ENCODE measurements at regions not wholly inside any gene's neighbourhood (a gene's known extent, or its start where the extent isn't known, plus 50 kb on each side); places are given as distances from the start of the nearest gene placed in this dataset.
"Not testable (repeated sequence)": the region's sequence is repeated elsewhere in the genome, so short reads cannot be mapped to it uniquely, and the experiment has no call there.

- DNase-seq (ENCODE audit: low spot score) = no peak
- FAIRE-seq = no peak
Observed at GRCh38 chrX:88828011-88828410, 81.0 kb downstream of the CPXCR1 start.

DNA sequence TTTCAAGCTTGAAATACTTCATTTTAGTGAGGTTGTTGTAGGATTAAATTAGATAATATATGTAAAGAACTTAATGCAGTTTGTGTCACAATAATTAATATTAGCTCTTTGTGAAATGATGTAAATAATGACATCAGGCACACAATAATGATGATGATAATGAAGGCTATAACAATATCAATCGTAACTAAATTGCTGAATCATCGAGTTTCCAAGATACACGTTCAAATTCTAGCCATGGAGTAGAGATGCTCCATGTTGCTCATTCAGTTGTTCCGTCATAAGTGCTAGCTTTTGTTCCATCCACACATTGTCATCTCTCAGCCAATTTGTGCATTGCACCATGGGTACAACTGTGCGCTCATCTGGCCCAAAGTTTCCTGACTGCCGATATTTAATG lies 83.1 kb downstream of the CPXCR1 start:
- FAIRE-seq (no peak), DNase-seq (ENCODE audit: low spot score) (no peak)

DNA sequence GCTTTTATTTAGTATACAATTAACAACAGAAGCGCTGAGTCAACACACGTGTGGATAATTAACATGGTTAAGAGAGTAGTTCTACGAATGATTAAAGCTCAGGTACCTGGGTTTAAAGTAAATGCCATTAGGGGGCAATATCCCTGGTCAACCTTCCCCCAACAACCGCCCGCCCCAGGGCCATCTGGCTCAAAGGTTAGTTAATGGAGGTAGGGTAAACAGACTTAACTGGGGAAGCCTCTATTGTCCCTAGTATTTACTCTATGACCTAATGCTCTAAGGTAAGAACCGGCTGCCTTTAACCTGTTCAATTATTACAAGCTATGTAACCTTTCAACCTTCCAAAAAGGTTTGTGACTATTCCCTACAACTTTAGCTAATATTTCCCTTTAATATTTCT lies 90.7 kb downstream of the CPXCR1 start:
- not testable (repeated sequence) for FAIRE-seq; DNase-seq (ENCODE audit: low spot score)

DNA sequence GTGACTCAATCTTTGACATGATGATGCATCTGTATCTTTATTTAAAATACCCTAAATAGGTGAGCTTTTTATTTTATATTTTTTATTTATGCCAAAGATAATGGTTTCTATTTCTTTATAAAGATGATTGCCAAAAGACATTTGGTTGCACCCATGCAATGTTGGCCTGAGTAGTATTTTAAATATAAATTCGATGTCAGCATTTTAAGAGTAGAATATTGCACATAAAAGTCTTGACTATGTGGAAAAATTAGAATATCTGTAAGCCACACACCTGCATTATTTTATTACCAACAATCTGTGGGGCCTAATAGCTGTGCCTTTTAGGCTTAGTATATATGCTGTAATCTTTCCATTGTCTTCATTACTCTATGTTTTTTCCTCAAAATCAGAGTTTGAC lies 91.4 kb downstream of the CPXCR1 start:
- FAIRE-seq (no peak), DNase-seq (ENCODE audit: low spot score) (no peak)

GRCh38 chrX:88843841-88844240 lies 96.8 kb downstream of the CPXCR1 start:
- DNase-seq (ENCODE audit: low spot score); FAIRE-seq: not testable (repeated sequence)

DNA sequence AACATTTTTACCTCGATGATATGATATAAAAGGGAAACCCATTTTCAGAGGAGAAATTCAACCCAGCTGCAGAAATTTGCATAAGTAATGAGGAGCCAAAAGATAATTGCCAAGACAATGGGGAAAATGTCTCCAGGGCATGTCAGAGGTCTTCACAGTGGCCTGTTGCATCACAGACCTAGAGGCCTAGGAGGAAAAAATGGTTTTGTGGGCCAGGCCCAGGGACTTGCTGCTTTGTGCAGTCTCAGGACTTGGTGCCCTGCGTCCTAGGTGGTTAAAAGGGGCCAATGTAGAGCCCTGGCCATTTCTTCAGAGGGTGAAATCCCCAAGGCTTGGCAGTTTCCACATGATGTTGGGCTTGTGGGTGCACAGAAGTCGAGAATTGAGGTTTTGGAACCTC lies 106.9 kb downstream of the CPXCR1 start:
- no peak for FAIRE-seq

GRCh38 chrX:88863726-88864125 lies 116.7 kb downstream of the CPXCR1 start:
- FAIRE-seq (no peak), DNase-seq (ENCODE audit: low spot score) (no peak)

More for the DNA sequence above, 106.9 kb downstream of the CPXCR1 start:
- no peak for DNase-seq (ENCODE audit: low spot score)

GRCh38 chrX:88865634-88866033 lies 118.6 kb downstream of the CPXCR1 start:
- FAIRE-seq (no peak), DNase-seq (ENCODE audit: low spot score) (no peak)

DNA sequence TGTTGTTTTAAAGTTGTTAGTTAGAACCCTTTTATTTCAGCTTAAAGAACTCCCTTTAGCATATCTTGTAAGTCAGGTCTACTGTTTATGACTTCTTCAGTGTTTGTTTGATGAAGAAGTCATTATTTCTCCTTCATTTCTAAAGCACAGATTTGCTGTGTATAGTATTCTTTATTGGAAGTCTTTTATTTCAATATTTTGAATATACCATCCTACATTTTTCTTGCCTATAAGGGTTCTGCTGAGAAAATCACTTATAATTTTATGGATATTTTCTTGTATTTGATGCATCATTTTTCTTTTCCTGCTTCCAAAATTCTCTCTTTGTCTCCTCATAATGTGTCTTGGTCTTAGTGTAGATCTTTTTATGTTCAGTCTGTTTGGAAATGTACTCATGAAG lies 134.5 kb downstream of the CPXCR1 start:
- DNase-seq (ENCODE audit: low spot score) (no peak), FAIRE-seq (no peak)

DNA sequence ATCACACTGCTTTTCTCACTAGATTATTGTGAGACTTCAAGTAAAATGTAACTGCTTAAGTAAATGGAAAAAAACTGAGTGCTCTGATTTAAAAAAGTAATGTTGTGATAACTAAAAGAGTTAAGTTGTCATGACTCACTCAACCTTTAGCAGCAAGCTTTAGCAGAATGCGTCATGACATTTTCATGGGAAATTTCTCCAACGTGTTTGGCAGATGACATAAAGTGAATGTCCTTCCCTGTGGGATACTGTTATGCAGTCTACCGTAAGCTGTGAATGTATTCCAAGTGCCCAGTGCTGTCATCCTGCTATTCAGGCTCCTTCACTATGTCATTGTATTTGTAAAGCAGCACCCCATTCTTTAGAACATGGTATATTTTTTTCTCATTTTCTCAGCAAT lies 136.2 kb downstream of the CPXCR1 start:
- DNase-seq (ENCODE audit: low spot score) = peak; percentile 4

DNA sequence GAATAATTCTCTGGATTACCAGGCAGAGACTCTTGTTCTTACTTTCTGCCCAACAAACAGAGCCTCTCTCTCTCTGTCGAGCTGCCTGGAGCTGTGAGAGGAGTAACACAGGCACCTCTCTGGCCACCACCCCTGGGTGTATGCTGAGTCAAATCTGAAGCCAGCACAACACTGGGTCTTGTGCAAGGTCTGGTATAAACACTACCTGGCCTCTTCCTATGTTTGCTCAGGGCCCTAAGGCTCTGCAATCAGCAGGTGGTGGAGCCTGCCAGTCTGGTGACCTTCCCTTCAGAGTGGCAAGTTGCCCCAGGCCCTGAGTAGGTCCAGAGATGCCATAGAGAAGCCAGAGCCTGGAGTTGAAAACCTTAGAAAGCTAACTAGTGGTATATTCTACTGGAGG lies 139.9 kb downstream of the CPXCR1 start:
- no peak for FAIRE-seq
- DNase-seq (ENCODE audit: low spot score) = no peak

More for the DNA sequence above, 136.2 kb downstream of the CPXCR1 start:
- FAIRE-seq = no peak

GRCh38 chrX:88903989-88904718 lies 157.1 kb downstream of the CPXCR1 start:
- DNase-seq (ENCODE audit: low spot score) (no peak), FAIRE-seq (no peak)

- FAIRE-seq (no peak), DNase-seq (ENCODE audit: low spot score) (no peak)
Observed at GRCh38 chrX:88908056-88908455, 161.0 kb downstream of the CPXCR1 start.

- no peak for DNase-seq (ENCODE audit: low spot score)
- FAIRE-seq = no peak
Observed at GRCh38 chrX:88937616-88938015, 190.6 kb downstream of the CPXCR1 start.

DNA sequence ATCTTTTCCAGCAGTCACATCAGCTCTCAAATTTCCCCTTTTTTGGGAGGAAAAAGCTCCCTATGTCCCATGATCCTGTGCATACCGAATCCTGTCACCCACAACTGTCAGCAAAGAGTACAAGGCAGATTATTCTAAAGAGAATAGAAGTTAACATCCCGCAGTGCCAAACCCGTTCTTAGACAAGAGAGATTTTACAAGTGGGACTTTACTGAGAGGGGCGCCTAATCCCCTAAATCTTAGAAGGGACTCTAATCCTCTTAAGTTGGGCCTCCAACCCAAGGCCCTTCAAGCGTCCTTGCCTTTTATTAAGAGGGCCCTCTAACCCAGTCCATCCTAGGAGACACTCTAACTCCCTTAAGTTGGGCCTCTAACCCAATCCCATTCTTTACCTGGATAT lies 193.9 kb downstream of the CPXCR1 start:
- no peak for DNase-seq (ENCODE audit: low spot score)
- FAIRE-seq = no peak

DNA sequence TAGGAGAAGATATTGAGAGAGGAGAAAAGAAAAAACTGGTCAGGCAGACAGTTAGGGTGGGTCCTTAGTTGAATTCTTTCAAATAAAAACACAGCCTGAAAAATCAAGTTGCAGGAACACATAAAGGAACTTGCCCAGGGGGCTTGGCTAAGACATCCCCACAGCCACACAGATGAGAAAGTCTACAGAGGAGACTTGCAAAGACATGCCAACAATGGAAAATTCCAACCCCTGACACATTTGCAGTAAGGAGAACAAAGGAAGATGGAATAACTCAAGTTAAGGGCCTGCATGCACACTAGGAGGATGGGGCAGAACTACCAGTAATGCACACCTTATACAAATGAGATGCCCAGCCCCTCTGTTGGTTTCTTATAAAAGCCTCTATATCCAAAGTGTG lies 197.6 kb downstream of the CPXCR1 start:
- FAIRE-seq (no peak), DNase-seq (ENCODE audit: low spot score) (no peak)

DNA sequence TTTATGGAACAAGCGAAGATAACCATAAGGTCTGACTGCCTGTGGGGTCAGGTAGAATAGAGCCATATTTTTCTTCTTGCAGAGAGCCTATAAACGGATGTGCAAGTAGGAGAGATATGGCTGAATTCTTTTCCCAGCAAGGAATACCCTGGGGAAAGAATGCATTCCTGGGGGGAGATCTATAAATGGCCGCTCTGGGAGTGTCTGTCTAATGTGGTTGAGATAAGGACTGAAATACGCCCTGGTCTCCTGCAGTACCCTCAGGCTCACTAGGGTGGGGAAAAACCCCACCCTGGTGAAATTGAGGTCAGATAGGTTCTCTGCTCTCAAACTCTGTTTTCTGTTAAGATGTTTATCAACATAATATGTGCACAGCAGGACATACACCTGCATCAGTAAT lies 209.0 kb downstream of the CPXCR1 start:
- DNase-seq (ENCODE audit: low spot score); FAIRE-seq: not testable (repeated sequence)

- DNase-seq (ENCODE audit: low spot score) (no peak), FAIRE-seq (no peak)
Observed at GRCh38 chrX:88977835-88978234, 230.8 kb downstream of the CPXCR1 start.

- DNase-seq (ENCODE audit: low spot score) = no peak
- no peak for FAIRE-seq
Observed at GRCh38 chrX:88982183-88982582, 235.2 kb downstream of the CPXCR1 start.

GRCh38 chrX:88982933-88983332 lies 235.9 kb downstream of the CPXCR1 start:
- DNase-seq (ENCODE audit: low spot score) = no peak

DNA sequence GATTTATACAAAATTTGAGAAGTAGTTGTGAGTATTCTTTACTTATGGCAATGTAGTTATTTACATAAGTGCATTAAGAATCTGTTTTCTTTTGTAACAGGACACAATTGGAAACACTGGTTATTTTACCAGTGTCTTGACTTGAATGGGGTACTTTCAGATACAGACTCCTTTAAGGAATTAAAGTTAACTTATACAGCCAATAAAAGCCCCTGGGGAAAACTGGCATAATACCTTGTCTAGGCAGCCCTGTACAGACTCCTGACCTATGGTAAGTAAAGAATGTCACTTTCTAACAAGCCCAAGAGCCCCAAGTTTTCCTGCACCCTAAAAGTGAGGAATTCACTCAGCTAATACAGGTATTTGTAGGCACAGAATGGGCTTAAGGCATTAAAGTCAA lies 241.8 kb downstream of the CPXCR1 start:
- FAIRE-seq = no peak
- no peak for DNase-seq (ENCODE audit: low spot score)

More at GRCh38 chrX:88982933-88983332, 235.9 kb downstream of the CPXCR1 start:
- no peak for FAIRE-seq

DNA sequence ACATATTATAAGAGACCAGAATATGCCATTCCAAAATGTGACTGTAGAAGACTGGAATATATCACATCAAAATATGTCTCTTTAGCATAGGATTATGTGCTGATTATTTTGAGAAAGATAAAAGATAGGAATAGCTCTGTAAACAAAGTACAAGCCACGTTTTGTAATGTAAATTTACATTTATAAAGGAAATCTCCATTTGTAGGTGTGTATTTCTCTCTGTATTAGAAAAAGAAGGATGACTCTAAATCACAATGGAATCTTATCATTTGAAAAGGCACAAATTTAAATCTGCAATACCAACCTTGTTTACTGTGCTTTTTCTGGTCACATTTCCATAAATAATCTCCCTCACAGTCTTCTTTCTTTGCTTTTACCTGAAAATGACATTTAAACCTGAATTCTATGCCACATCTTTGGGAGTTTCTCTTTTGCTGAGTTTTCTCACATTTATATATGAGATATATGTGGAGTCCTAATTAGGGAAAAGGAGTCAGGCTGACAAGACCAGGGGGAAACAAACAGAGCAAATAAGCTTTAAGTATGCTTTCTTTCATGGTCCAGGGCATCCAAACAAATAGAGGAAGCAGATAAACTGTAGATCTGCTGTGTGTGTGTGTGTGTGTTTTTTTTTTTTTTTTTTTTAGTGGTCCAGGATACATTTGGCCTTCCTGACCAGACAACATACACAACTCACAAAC lies 244.0 kb downstream of the CPXCR1 start:
- FAIRE-seq = no peak

GRCh38 chrX:88991583-88992132 lies 244.6 kb downstream of the CPXCR1 start:
- FAIRE-seq (no peak), DNase-seq (ENCODE audit: low spot score) (no peak)

More for the DNA sequence above, 244.0 kb downstream of the CPXCR1 start:
- DNase-seq (ENCODE audit: low spot score) = no peak
